Esophagus (tissue), 2 donors: ENCODE measurements at regions not wholly inside any gene's neighbourhood (a gene's known extent, or its start where the extent isn't known, plus 50 kb on each side); places are given as distances from the start of the nearest gene placed in this dataset.

ENCODE experiments used
- H3K27ac ChIP-seq, 2 donors: one replicate each; pipeline ENCODE4 v1.5.1; 2013; ENCODE audit warnings: low read depth in 2 of 2, mild to moderate bottlenecking in 2 of 2, inconsistent platforms in 1 of 2, low read length in 1 of 2, moderate library complexity in 1 of 2
- H3K27me3 ChIP-seq, 2 donors: one replicate each; pipeline ENCODE4 v1.6.1; 2013; ENCODE audit warnings: low read length in 2 of 2, control low read depth in 1 of 2, mild to moderate bottlenecking in 1 of 2; ENCODE audit not compliant: insufficient read depth in 2 of 2, control insufficient read depth in 1 of 2
- H3K36me3 ChIP-seq, 2 donors: one replicate each; pipeline ENCODE4 v1.6.1; 2013; ENCODE audit warnings: low read length in 1 of 2; ENCODE audit not compliant: control insufficient read depth in 2 of 2, insufficient read depth in 2 of 2
- H3K4me1 ChIP-seq, 2 donors: one replicate each; pipeline ENCODE4 v1.6.1; 2013; ENCODE audit warnings: low read length in 1 of 2; ENCODE audit not compliant: control insufficient read depth in 2 of 2, insufficient read depth in 2 of 2
- H3K4me3 ChIP-seq, 2 donors: one replicate each; pipeline ENCODE4 v1.5.1; 2013; ENCODE audit warnings: low read length in 2 of 2, mild to moderate bottlenecking in 2 of 2, low read depth in 1 of 2, moderate library complexity in 1 of 2
- H3K9me3 ChIP-seq, 2 donors: one replicate each; pipeline ENCODE4 v1.6.1; 2013; ENCODE audit warnings: mild to moderate bottlenecking in 2 of 2, low read depth in 1 of 2, low read length in 1 of 2, moderate library complexity in 1 of 2; ENCODE audit not compliant: control insufficient read depth in 2 of 2, insufficient read depth in 1 of 2
- WGBS, 2 donors: extraction: QIAGEN DNeasy Blood & Tissue Kit; methylation state at CpG; one replicate each; pipeline ENCODE4 v1.1.7; 2013; 5-methylcytosine and 5-hydroxymethylcytosine counted together
- donor health status: healthy with polysubstance abuse.
- donor health status: Bipolar disorder and iron deficiency.

DNA sequence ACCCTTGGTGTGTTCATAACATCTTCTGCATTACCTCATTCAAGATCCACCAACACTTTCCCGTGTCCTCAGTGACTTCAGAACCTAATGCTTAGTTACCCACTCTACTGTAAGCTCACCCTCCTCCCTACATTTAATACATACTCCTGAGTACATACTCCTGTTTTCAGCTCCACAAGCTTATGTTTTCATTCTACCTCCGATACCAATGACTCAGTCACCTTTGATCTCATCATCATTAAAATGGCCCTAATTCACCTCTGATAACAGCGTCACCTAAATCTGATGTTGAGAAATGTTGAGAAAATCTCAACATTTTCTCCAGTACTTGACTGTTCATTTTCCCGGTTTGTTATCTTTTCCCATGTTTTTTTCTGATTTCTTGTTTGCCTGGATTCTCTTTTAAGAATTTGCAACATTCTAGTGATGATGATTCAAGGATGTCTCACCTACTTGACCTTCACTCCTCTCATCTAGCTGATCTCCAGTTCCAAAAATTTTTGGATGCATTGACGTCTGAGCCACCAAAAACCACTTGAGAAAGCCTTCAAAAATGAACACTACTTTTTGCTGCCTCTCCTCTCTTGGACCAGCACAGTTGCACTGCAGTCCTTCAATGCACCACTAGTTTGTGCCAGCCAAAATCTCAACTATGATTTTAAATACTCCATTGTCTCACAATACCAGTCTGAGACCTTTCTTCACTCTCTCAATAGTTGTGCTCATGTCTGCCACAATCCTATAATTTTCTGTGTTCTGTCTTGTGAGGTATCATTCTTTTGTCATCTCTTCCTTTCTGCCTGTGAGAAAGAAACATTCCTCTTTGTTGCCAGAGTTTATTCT, 220.7 kb upstream of the SEMA6D start:
- Histone ChIP-seq H3K9me3 (no peaks in the 10 kb centered on the region), H3K4me1 (no peaks in the 10 kb centered on the region), H3K36me3 (no peaks in the 10 kb centered on the region), H3K27ac (no peak overlapping the region), H3K27me3 (no peaks in the 10 kb centered on the region), H3K4me3 (no peak overlapping the region)
- 78 to 83% methylated on average over 5 of the region's 5 CpGs for WGBS, 2 donors

DNA sequence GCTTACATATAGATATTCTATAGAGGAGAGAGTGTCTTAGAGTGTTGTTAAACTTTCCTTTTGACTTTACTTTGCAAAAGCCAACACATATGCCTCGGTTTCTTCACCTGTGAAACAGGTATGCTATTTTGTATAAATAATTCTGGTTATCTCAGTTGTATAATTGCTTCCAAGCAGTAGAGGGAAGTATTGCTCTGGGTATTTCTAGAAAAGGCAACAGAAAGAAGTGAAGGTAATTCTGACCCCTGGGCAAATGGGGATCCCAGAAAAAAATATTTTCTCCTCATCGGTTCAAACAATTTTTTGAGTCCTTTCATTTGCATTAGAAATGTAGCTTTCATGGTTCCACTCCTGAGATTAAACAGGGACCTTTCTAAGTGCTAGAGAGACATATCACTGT, 216.5 kb upstream of the SEMA6D start:
- peaks cover 0 to 2% of the 10 kb centered on the region in 2 donors for H3K9me3 ChIP-seq
- no peaks in the 10 kb centered on the region for H3K36me3 ChIP-seq
- H3K4me1 ChIP-seq, result no peaks in the 10 kb centered on the region
- no peaks in the 10 kb centered on the region for H3K27me3 ChIP-seq
- WGBS, 2 donors, result 58 to 73% methylated on average over 2 of the region's 2 CpGs
- H3K27ac ChIP-seq, result no peak overlapping the region
- no peak overlapping the region for H3K4me3 ChIP-seq

DNA sequence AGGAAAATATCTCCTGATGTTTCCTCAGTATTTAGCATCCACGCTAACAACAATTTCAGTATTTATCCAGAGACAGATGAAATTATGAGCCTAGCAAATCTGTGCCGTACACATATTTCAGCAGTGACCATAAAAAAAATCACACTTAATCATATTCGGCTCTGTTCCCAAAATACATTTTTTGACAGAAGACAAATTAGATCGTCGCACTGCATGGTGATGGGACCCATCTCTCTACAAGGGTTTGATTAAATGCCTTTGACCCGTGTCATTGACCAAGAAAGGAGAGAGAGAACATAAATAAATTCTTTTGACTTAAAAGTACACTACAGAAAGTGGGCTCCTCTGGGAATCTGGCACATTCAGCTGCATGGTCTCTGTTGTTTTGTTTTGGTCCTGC, 215.3 kb upstream of the SEMA6D start:
- Histone ChIP-seq H3K27ac (no peak overlapping the region), H3K4me1 (no peaks in the 10 kb centered on the region), H3K36me3 (no peaks in the 10 kb centered on the region), H3K27me3 (no peaks in the 10 kb centered on the region), H3K9me3 (peaks cover 0 to 2% of the 10 kb centered on the region in 2 donors), H3K4me3 (no peak overlapping the region)
- WGBS, 2 donors, result 81 to 84% methylated on average over 6 of the region's 6 CpGs

DNA sequence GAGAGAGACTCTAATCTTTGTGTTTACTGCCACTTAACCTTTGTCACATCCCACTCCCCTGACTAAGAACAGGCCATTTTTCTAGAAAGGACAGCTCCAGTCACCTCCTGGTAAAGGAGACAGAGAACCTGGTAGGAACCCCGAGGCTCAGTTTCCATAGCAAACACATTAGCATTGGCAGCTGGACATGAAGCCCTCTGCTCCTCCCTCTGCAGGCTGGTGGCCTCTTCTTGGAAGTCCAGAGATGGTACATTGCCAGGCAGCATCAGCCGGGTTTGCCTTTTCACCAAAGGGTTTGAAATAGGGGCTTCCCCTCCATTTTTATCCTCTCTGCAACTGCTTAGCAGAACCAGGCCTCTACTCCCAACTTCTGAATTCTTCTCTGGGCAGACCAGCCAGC, 213.4 kb upstream of the SEMA6D start:
- H3K9me3 ChIP-seq, result peaks cover 0 to 2% of the 10 kb centered on the region in 2 donors
- H3K36me3 ChIP-seq, result no peaks in the 10 kb centered on the region
- H3K4me1 ChIP-seq, result no peaks in the 10 kb centered on the region
- no peak overlapping the region for H3K27ac ChIP-seq
- H3K27me3 ChIP-seq, result no peaks in the 10 kb centered on the region
- H3K4me3 ChIP-seq, result no peak overlapping the region
- WGBS, 2 donors, result 65 to 82% methylated on average over 2 of the region's 2 CpGs

DNA sequence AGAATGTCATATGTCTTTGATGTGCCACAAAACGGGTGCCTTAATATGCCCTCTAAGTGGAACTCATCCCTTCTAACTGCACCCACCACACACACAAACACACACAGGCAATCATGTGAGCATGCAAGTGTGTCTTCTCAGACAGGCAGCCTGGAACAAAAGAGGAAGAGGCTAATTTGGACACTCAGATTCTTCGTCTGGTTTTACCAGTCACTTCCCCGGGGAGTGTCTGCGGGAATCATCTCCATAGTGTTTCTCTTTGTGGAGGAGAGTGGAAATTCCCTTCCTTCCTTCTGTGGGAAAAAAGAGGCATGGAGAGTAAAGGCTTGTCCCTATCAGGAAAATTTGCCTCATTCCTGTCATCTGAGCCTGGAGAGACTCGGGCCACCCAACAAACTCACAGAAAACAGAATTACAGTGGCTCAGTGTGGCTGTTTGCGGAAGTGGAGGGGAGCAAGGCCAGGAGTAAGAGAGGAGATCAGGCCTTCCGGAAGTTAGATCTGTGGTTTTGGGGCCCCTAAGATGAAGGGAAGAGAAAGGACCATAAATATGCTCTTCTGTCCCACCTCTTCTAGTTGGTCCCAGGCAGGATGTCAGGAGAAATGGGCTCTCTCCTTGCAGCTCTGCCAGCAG, 212.6 kb upstream of the SEMA6D start:
- H3K4me3 ChIP-seq, result no peak overlapping the region
- H3K4me1 ChIP-seq, result no peaks in the 10 kb centered on the region
- no peaks in the 10 kb centered on the region for H3K27me3 ChIP-seq
- H3K36me3 ChIP-seq, result no peaks in the 10 kb centered on the region
- no peak overlapping the region for H3K27ac ChIP-seq
- H3K9me3 ChIP-seq, result peaks cover 0 to 2% of the 10 kb centered on the region in 2 donors
- 70 to 72% methylated on average over 7 of the region's 7 CpGs for WGBS, 2 donors

DNA sequence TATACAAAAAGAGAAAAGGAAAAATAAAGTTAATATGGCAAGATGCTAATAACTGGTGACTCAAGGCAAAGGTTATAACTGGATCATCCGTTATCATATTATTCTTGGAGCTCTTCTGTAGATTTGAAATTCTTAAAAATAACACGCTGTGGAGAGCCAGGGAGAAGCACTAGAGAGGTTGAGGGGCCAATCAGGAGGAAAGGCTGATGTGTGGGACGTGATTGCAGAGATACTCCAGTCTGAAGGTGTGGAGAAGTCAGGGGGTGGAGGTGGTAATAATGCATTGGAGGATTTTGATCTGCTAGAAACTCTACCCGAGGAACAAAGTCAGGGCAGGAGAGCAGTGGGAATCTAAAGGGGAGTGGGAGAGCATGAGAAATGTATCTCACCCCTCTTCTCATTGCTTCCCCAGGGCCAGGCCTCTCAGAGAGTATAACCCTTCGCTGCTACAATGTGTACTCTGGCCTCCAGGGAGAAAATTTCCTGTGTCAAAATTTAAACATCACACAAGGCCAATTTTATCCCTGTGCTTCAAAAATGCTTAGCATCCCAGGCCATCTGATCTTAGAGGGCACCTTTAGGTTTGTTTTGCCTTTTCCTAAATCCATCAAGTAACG, 211.5 kb upstream of the SEMA6D start:
- Histone ChIP-seq H3K9me3 (peaks cover 0 to 2% of the 10 kb centered on the region in 2 donors), H3K27ac (no peak overlapping the region), H3K36me3 (no peaks in the 10 kb centered on the region), H3K4me3 (no peak overlapping the region), H3K27me3 (no peaks in the 10 kb centered on the region), H3K4me1 (no peaks in the 10 kb centered on the region)
- 70 to 71% methylated on average over 6 of the region's 6 CpGs for WGBS, 2 donors

DNA sequence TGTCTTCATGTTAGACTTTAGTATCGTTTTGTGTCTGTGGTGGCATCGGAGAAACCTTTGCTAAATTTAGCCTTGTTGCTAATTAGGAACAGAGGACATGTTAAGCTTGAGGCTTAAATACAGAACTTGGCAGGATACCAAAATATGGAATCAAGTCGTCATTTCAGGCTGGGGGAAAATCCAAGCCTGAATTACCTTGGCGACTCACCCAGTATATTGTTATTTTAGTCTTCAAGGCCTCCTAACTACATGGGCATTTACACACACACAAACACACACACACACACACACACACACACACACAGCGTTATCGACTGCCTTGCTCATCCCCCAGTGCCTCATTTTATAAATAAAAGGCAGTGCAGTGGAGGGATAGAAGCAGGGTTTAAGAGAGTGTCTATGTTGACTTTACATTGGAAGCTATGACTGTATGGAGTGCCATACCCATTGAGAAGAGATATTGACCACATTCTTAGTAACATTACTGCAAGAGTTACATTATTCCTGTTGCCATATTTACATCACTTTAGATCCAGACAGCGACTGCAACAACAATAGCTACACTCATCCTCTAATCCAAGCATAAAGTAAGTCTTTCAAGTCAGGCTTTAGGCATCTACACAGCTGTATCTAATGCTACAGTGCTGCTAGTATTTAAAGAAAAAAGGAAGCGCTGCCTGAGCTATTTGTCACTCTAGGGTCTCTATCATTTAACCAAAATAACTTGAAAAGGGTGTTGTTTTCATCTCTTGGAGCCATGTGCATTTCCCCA, 210.8 kb upstream of the SEMA6D start:
- Histone ChIP-seq H3K36me3 (no peaks in the 10 kb centered on the region), H3K4me1 (no peaks in the 10 kb centered on the region), H3K4me3 (no peak overlapping the region), H3K9me3 (peaks cover 0 to 2% of the 10 kb centered on the region in 2 donors), H3K27me3 (no peaks in the 10 kb centered on the region), H3K27ac (no peak overlapping the region)
- WGBS, 2 donors, result 36 to 50% methylated on average over 8 of the region's 8 CpGs

DNA sequence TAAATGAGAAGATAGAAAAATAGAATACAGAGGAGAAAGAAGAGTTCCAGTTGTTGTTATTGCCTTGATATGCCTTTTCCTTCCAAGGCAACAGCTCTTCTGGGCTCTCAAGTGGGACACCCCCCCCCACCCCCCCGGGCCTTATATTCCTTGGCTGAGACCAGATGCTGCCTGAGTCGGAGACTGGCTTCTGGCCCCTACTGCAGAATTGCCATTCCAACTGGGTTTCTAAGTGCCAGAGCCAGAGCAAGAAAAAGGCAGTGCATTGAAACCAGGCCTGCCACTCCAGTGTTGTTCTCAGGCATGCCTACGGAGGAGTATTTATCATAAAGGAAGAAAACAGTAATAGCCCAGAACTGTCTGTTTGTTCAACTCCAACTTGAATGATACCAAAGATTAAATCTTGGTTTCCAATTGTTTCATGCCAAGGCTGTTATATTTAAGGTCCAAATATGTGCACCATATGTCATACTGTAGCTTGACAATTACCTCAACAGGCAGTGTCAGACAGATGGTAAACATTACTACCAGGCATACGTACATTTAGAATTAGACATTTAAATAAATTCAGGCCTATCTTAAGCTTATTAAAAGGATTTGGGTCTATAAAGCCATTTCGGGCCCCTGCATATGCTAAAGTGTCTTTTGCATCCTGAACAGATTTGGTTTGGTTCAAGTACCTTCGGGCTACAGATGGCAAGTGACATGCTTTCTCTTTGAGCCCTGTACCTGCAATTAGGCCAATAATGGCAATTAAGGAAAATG, 209.9 kb upstream of the SEMA6D start:
- Histone ChIP-seq H3K9me3 (peaks cover 0 to 2% of the 10 kb centered on the region in 2 donors), H3K27ac (no peak overlapping the region), H3K4me1 (no peaks in the 10 kb centered on the region), H3K27me3 (no peaks in the 10 kb centered on the region), H3K36me3 (no peaks in the 10 kb centered on the region), H3K4me3 (no peak overlapping the region)
- WGBS, 2 donors, result 82% methylated on average over 6 of the region's 6 CpGs

DNA sequence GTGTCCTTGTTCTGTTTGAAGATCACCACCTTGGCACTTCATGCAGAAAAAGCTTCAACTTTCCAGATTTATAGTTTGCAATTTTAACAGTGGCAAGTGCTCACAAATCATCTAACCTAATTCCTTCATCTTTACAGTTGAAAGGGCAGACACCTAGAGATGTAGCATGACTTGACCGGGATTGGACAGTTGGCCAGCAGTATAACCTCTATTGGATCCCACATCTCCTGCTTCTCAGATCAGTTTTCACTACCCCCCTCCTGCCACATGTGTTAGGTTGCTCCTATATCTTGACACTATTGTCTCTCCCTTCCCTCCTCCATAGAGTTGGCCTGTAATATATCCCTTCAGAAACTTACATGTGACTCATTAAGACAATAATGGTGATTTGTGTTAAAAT, 206.0 kb upstream of the SEMA6D start:
- Histone ChIP-seq H3K9me3 (no peaks in the 10 kb centered on the region), H3K4me3 (no peak overlapping the region), H3K27ac (no peak overlapping the region), H3K4me1 (no peaks in the 10 kb centered on the region), H3K27me3 (no peaks in the 10 kb centered on the region), H3K36me3 (no peaks in the 10 kb centered on the region)
- 91 to 100% methylated on average over 1 of the region's 1 CpG for WGBS, 2 donors
